ENCODE measurements at regions not wholly inside any gene's neighbourhood (a gene's known extent, or its start where the extent isn't known, plus 50 kb on each side); places are given as distances from the start of the nearest gene placed in this dataset.
"Not testable (repeated sequence)": the region's sequence is repeated elsewhere in the genome, so short reads cannot be mapped to it uniquely, and the experiment has no call there.

- no peak for DNase-seq (ENCODE audit: low spot score)
Measured at GRCh38 chr17:13135506-13135905, 117.7 kb upstream of the ELAC2 start.

GRCh38 chr17:13134076-13134475 is 116.2 kb upstream of the ELAC2 start:
- DNase-seq (ENCODE audit: low spot score): no peak

- no peak for DNase-seq (ENCODE audit: low spot score)
Measured at GRCh38 chr17:13131225-13131624, 113.4 kb upstream of the ELAC2 start.

- no peak for DNase-seq (ENCODE audit: low spot score)
Measured at GRCh38 chr17:13129356-13129755, 111.5 kb upstream of the ELAC2 start.

- DNase-seq (ENCODE audit: low spot score): no peak
Measured at GRCh38 chr17:13128676-13129075, 110.8 kb upstream of the ELAC2 start.

GRCh38 chr17:13127921-13128602 is 110.2 kb upstream of the ELAC2 start:
- no peak for DNase-seq (ENCODE audit: low spot score)

GRCh38 chr17:13120864-13121263 is 103.0 kb upstream of the ELAC2 start:
- DNase-seq (ENCODE audit: low spot score): no peak

GRCh38 chr17:13118311-13118710 is 100.5 kb upstream of the ELAC2 start:
- DNase-seq (ENCODE audit: low spot score): no peak

- DNase-seq (ENCODE audit: low spot score): no peak
Measured at GRCh38 chr17:13117616-13118015, 99.8 kb upstream of the ELAC2 start.

GRCh38 chr17:13114601-13115031 is 96.8 kb upstream of the ELAC2 start:
- no peak for DNase-seq (ENCODE audit: low spot score)

- DNase-seq (ENCODE audit: low spot score): no peak
Measured at GRCh38 chr17:13113821-13114525, 96.1 kb upstream of the ELAC2 start.

GRCh38 chr17:13107676-13108235 is 89.9 kb upstream of the ELAC2 start:
- DNase-seq (ENCODE audit: low spot score): no peak

- no peak for DNase-seq (ENCODE audit: low spot score)
Measured at GRCh38 chr17:13106171-13106570, 88.3 kb upstream of the ELAC2 start.

- no peak for DNase-seq (ENCODE audit: low spot score)
Measured at GRCh38 chr17:13104576-13104975, 86.7 kb upstream of the ELAC2 start.

- no peak for DNase-seq (ENCODE audit: low spot score)
Measured at GRCh38 chr17:13102477-13102876, 84.7 kb upstream of the ELAC2 start.

GRCh38 chr17:13099926-13100325 is 82.1 kb upstream of the ELAC2 start:
- no peak for DNase-seq (ENCODE audit: low spot score)

- no peak for DNase-seq (ENCODE audit: low spot score)
Measured at GRCh38 chr17:13099089-13099735, 81.4 kb upstream of the ELAC2 start.

GRCh38 chr17:13096291-13096690 is 78.5 kb upstream of the ELAC2 start:
- DNase-seq (ENCODE audit: low spot score): no peak

- not testable (repeated sequence) for DNase-seq (ENCODE audit: low spot score)
Measured at GRCh38 chr17:13092010-13092409, 74.2 kb upstream of the ELAC2 start.

- DNase-seq (ENCODE audit: low spot score): no peak
Measured at GRCh38 chr17:13088666-13089065, 70.8 kb upstream of the ELAC2 start.

GRCh38 chr17:13087802-13088201 is 70.0 kb upstream of the ELAC2 start:
- no peak for DNase-seq (ENCODE audit: low spot score)

- no peak for DNase-seq (ENCODE audit: low spot score)
Measured at GRCh38 chr17:13086142-13086769, 68.4 kb upstream of the ELAC2 start.

Measured in pons (tissue), 1 donor.